ENCODE measurements at regions not wholly inside any gene's neighbourhood (a gene's known extent, or its start where the extent isn't known, plus 50 kb on each side); places are given as distances from the start of the nearest gene placed in this dataset.

DNA sequence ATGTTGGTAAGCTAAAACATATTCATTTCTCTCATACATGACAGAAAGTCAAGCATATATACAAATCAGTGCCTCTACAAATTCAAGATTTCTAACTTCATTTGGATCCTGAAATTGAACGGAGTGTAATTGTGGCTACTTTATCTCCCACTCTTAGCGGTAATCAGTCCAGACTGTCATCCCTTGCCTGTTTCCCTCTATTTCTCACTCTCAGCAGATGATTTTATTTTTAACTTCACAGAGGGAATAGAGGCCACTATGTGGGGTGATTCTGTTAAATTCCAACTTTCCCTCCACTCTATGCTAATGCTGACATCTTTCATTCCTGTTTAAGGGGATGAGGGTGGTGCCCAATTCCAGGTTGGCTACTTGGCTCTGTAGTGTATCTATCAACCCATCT lies 153.8 kb upstream of the KCNN2 start:
- TF ChIP-seq, protein P1, sequence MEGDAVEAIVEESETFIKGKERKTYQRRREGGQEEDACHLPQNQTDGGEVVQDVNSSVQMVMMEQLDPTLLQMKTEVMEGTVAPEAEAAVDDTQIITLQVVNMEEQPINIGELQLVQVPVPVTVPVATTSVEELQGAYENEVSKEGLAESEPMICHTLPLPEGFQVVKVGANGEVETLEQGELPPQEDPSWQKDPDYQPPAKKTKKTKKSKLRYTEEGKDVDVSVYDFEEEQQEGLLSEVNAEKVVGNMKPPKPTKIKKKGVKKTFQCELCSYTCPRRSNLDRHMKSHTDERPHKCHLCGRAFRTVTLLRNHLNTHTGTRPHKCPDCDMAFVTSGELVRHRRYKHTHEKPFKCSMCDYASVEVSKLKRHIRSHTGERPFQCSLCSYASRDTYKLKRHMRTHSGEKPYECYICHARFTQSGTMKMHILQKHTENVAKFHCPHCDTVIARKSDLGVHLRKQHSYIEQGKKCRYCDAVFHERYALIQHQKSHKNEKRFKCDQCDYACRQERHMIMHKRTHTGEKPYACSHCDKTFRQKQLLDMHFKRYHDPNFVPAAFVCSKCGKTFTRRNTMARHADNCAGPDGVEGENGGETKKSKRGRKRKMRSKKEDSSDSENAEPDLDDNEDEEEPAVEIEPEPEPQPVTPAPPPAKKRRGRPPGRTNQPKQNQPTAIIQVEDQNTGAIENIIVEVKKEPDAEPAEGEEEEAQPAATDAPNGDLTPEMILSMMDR (IDR thresholded peaks at IDR 0.05): no peak
- no peak for TF ChIP-seq POLR2A (IDR thresholded peaks at IDR 0.05)
